MM.1S (cell line): ENCODE measurements at regions not wholly inside any gene's neighbourhood (a gene's known extent, or its start where the extent isn't known, plus 50 kb on each side); places are given as distances from the start of the nearest gene placed in this dataset.

ENCODE experiments used
- DNase-seq: peaks from one replicate; pipeline ENCODE4 v3.0.0-alpha.2; 2015
- H2AFZ ChIP-seq: fragments of 300-600 bp; sonication (generic); 2 replicates; pipeline ENCODE4 v1.6.0; 2016; ENCODE audit warnings: antibody characterized with exemption, low read length
- H3F3A ChIP-seq: fragments of 300-600 bp; sonication (generic); 2 replicates; pipeline ENCODE4 v1.6.1; 2016; ENCODE audit warnings: mild to moderate bottlenecking, antibody characterized with exemption, low read length, moderate library complexity, mixed read lengths; ENCODE audit not compliant: insufficient read depth
- H3K27ac ChIP-seq: fragments of 300-600 bp; sonication (generic); 2 replicates; pipeline ENCODE4 v1.5.1; 2016; ENCODE audit warnings: mild to moderate bottlenecking, low read length
- H3K27me3 ChIP-seq: fragments of 300-600 bp; sonication (generic); replicated peaks from 2 replicates; pipeline ENCODE4 v1.6.0; 2016; ENCODE audit warnings: low read length; ENCODE audit not compliant: insufficient read depth
- H3K36me3 ChIP-seq: fragments of 300-600 bp; sonication (generic); replicated peaks from 2 replicates; pipeline ENCODE4 v1.6.1; 2016; ENCODE audit warnings: mild to moderate bottlenecking, low read length, mixed read lengths; ENCODE audit not compliant: insufficient read depth
- H3K4me1 ChIP-seq: fragments of 300-600 bp; sonication (generic); 2 replicates; pipeline ENCODE4 v1.6.1; 2016; ENCODE audit warnings: low read length, mixed read lengths
- H3K4me2 ChIP-seq: fragments of 300-600 bp; sonication (generic); 2 replicates; pipeline ENCODE4 v1.6.0; 2016; ENCODE audit warnings: low read depth, low read length
- H3K4me3 ChIP-seq: fragments of 300-600 bp; sonication (generic); 2 replicates; pipeline ENCODE4 v1.5.1; 2016; ENCODE audit warnings: low read length, mixed read lengths
- H3K79me2 ChIP-seq: fragments of 300-600 bp; sonication (generic); 2 replicates; pipeline ENCODE4 v1.6.1; 2016; ENCODE audit warnings: mixed run types, low read length, mixed read lengths
- H3K9ac ChIP-seq: fragments of 300-600 bp; sonication (generic); 2 replicates; pipeline ENCODE4 v1.6.1; 2016; ENCODE audit warnings: low read length, mixed read lengths
- H3K9me2 ChIP-seq: fragments of 300-600 bp; sonication (generic); replicated peaks from 2 replicates; pipeline ENCODE4 v1.6.1; 2016; ENCODE audit warnings: mild to moderate bottlenecking, low read length, mixed read lengths; ENCODE audit not compliant: insufficient read depth
- H3K9me3 ChIP-seq: fragments of 300-600 bp; sonication (generic); replicated peaks from 2 replicates; pipeline ENCODE4 v1.6.1; 2016; ENCODE audit warnings: mild to moderate bottlenecking, low read length, mixed read lengths; ENCODE audit not compliant: insufficient read depth
- H4K20me1 ChIP-seq: fragments of 300-600 bp; sonication (generic); 2 replicates; pipeline ENCODE4 v1.6.1; 2016; ENCODE audit warnings: mild to moderate bottlenecking, low read length, moderate library complexity, mixed read lengths; ENCODE audit not compliant: insufficient read depth
- CTCF ChIP-seq: fragments of 300-600 bp; sonication (generic); IDR thresholded peaks from 2 replicates; pipeline ENCODE4 v1.5.1; 2016; ENCODE audit warnings: antibody characterized with exemption, low read length, mixed read lengths
- EZH2 ChIP-seq: fragments of 300-600 bp; sonication (generic); optimal IDR thresholded peaks from 2 replicates; pipeline ENCODE3; 2017; ENCODE audit warnings: low read depth, mild to moderate bottlenecking, antibody characterized with exemption, low read length, mixed read lengths
- EZH2phosphoT487 ChIP-seq: fragments of 300-600 bp; sonication (generic); IDR thresholded peaks from 2 replicates; pipeline ENCODE4 v1.6.1; 2018; ENCODE audit warnings: antibody characterized with exemption, low read length

- H3K4me2 ChIP-seq: no peak overlapping the region
- H3K9me3 ChIP-seq: no peaks in the 10 kb centered on the region
- no peak overlapping the region for H2AFZ ChIP-seq
- H3K27ac ChIP-seq: no peak overlapping the region
- H3F3A ChIP-seq: no peaks in the 10 kb centered on the region
- no peaks in the 10 kb centered on the region for H3K36me3 ChIP-seq
- H4K20me1 ChIP-seq: no peaks in the 10 kb centered on the region
- no peak overlapping the region for H3K9ac ChIP-seq
- H3K4me3 ChIP-seq: no peak overlapping the region
- no peak for DNase-seq
- TF ChIP-seq CTCF (no peak), EZH2phosphoT487 (no peak), EZH2 (no peak)
- no peaks in the 10 kb centered on the region for H3K9me2 ChIP-seq
- no peaks in the 10 kb centered on the region for H3K79me2 ChIP-seq
- H3K27me3 ChIP-seq: no peaks in the 10 kb centered on the region
- no peaks in the 10 kb centered on the region for H3K4me1 ChIP-seq
These were observed 162.8 kb downstream of the PIK3R1 start for GRCh38 chr5:68378204-68378820.

- no peak for DNase-seq
- Histone ChIP-seq H4K20me1 (no peaks in the 10 kb centered on the region), H3K9me2 (no peaks in the 10 kb centered on the region), H3K27me3 (no peaks in the 10 kb centered on the region), H3K4me3 (no peak overlapping the region), H3F3A (no peaks in the 10 kb centered on the region), H3K4me1 (no peaks in the 10 kb centered on the region), H3K27ac (no peak overlapping the region), H3K79me2 (no peaks in the 10 kb centered on the region), H3K4me2 (no peak overlapping the region), H3K9me3 (no peaks in the 10 kb centered on the region), H3K36me3 (no peaks in the 10 kb centered on the region), H2AFZ (no peak overlapping the region), H3K9ac (no peak overlapping the region)
- no peak for TF ChIP-seq EZH2
- no peak for TF ChIP-seq EZH2phosphoT487
- no peak for TF ChIP-seq CTCF
These were observed 163.9 kb downstream of the PIK3R1 start for GRCh38 chr5:68379275-68380036.

- Histone ChIP-seq H3K36me3 (no peaks in the 10 kb centered on the region), H3K4me3 (no peak overlapping the region), H3K4me1 (no peaks in the 10 kb centered on the region), H3K9ac (no peak overlapping the region), H3K9me2 (no peaks in the 10 kb centered on the region), H3K27me3 (no peaks in the 10 kb centered on the region), H3F3A (no peaks in the 10 kb centered on the region), H3K9me3 (no peaks in the 10 kb centered on the region), H2AFZ (no peak overlapping the region), H3K27ac (no peak overlapping the region), H4K20me1 (no peaks in the 10 kb centered on the region), H3K79me2 (no peaks in the 10 kb centered on the region), H3K4me2 (no peak overlapping the region)
- no peak for DNase-seq
- TF ChIP-seq EZH2phosphoT487: no peak
- TF ChIP-seq CTCF: no peak
- no peak for TF ChIP-seq EZH2
These were observed 164.5 kb downstream of the PIK3R1 start for GRCh38 chr5:68380078-68380477.
